ENCODE measurements at regions not wholly inside any gene's neighbourhood (a gene's known extent, or its start where the extent isn't known, plus 50 kb on each side); places are given as distances from the start of the nearest gene placed in this dataset.

GRCh38 chr4:54819034-54819433, 161.3 kb downstream of the KIT start:
- Histone ChIP-seq H4K20me1 (ENCODE audit: control insufficient read depth, insufficient read depth, insufficient read length) (no peaks in the 10 kb centered on the region), H2AK5ac (ENCODE audit: insufficient read length, low read length) (no peak overlapping the region), H3K27me3 (ENCODE audit: insufficient read depth, low read length) (no peaks in the 10 kb centered on the region), H3K4me2 (ENCODE audit: insufficient read depth, insufficient read length, low read length) (no peak overlapping the region), H4K91ac (ENCODE audit: insufficient read length, low read depth, low read length) (no peak overlapping the region), H3K4me1 (ENCODE audit: insufficient read depth, low read length) (no peaks in the 10 kb centered on the region; the same call in 1 of the 2 replicates), H3K18ac (ENCODE audit: insufficient read length, low read depth, low read length) (no peak overlapping the region), H3K23ac (ENCODE audit: insufficient read length, low read depth, low read length) (no peak overlapping the region), H4K8ac (replicated peaks; ENCODE audit: insufficient read length, low read depth, low read length) (no peak overlapping the region), H3K79me2 (ENCODE audit: insufficient read depth, low read length) (no peaks in the 10 kb centered on the region), H3K79me1 (ENCODE audit: insufficient read depth, low read depth, low read length, poor library complexity, severe bottlenecking) (no peaks in the 10 kb centered on the region), H2BK120ac (ENCODE audit: low read depth, low read length, poor library complexity, severe bottlenecking) (no peak overlapping the region), H3T11ph (ENCODE audit: low read length) (no peak overlapping the region), H3K27ac (ENCODE audit: insufficient read length, low read depth, low read length) (no peak overlapping the region), H2BK12ac (ENCODE audit: insufficient read length, low read depth, low read length) (no peak overlapping the region), H3K23me2 (ENCODE audit: insufficient read length, low read depth, low read length, poor library complexity, severe bottlenecking) (no peaks in the 10 kb centered on the region), H3K56ac (ENCODE audit: insufficient read length, low read depth, low read length) (no peak overlapping the region), H3K4ac (ENCODE audit: low read depth, low read length) (no peak overlapping the region), H2BK15ac (ENCODE audit: low read depth, low read length) (no peak overlapping the region), H2BK5ac (ENCODE audit: insufficient read length, low read length) (no peak overlapping the region), H2BK20ac (ENCODE audit: low read depth, low read length, poor library complexity, severe bottlenecking) (no peak overlapping the region), H3K9me3 (ENCODE audit: control insufficient read depth, low read depth, low read length) (no peaks in the 10 kb centered on the region), H3K9ac (ENCODE audit: extremely low read depth, insufficient read length, low read length) (no peak overlapping the region), H2AFZ (ENCODE audit: low read length) (no peak overlapping the region), H3K14ac (ENCODE audit: insufficient read depth, low read length) (no peak overlapping the region), H4K5ac (ENCODE audit: insufficient read length, low read depth, low read length) (no peak overlapping the region)
- TF ChIP-seq CTCF (conservative IDR thresholded peaks at IDR 0.05) = no peak
- Mint-ChIP-seq H3K4me3 (no peak overlapping the region), H3K4me1 (peaks cover 15 to 27% of the 10 kb centered on the region in 2 experiments), H3K27me3 (ENCODE audit: low read depth) (no peaks in the 10 kb centered on the region), H3K27ac (no peak overlapping the region; a peak in 1 of 7 replicates), H3K9me3 (no peaks in the 10 kb centered on the region; a peak in 1 of 5 replicates), H3K36me3 (ENCODE audit: insufficient read depth in 1 of 3, low read depth in 3 of 3) (no peaks in the 10 kb centered on the region; a peak in 1 of 7 replicates)
- no peak for DNase-seq
- no CpG with 5 or more reads among the region's 5 CpGs for whole genome bisulfite sequencing (ENCODE audit: extremely low coverage, insufficient read length, low lambda C conversion rate)
